WTC11 (cell line): ENCODE measurements at regions not wholly inside any gene's neighbourhood (a gene's known extent, or its start where the extent isn't known, plus 50 kb on each side); places are given as distances from the start of the nearest gene placed in this dataset.

Source experiments
- CREB1 ChIP-seq: sonication (generic); formaldehyde crosslinking; IDR thresholded peaks from 2 replicates; pipeline ENCODE4 v1.8.0; 2023; ENCODE audit warnings: mild to moderate bottlenecking, missing genetic modification reagents
- MXD4 ChIP-seq: fragments of 250-450 bp; sonication (Bioruptor Pico); IDR thresholded peaks from 2 replicates; pipeline ENCODE4 v1.8.0; 2021; ENCODE audit warnings: mild to moderate bottlenecking, moderate library complexity, borderline replicate concordance
- NFATC4 ChIP-seq: fragments of 250-450 bp; sonication (Bioruptor Pico); IDR thresholded peaks from 2 replicates; pipeline ENCODE4 v1.9.0; 2021; ENCODE audit warnings: mild to moderate bottlenecking
- NR1H2 ChIP-seq: sonication (generic); formaldehyde crosslinking; IDR thresholded peaks from 2 replicates; pipeline ENCODE4 v1.9.0; 2021; ENCODE audit warnings: mild to moderate bottlenecking, moderate library complexity, missing genetic modification reagents
- NR3C1 ChIP-seq: sonication (generic); formaldehyde crosslinking; conservative IDR thresholded peaks from 2 replicates; pipeline ENCODE4 v1.8.1; 2023; ENCODE audit warnings: low read depth, mild to moderate bottlenecking, missing genetic modification reagents
- ZNF219 ChIP-seq: sonication (generic); formaldehyde crosslinking; IDR thresholded peaks from 2 replicates; pipeline ENCODE4 v1.8.0; 2023; ENCODE audit warnings: missing genetic modification reagents, mild to moderate bottlenecking, borderline replicate concordance
- ZNF416 ChIP-seq: fragments of 250-450 bp; sonication (Bioruptor Pico); IDR thresholded peaks from 2 replicates; pipeline ENCODE4 v1.9.0; 2021; ENCODE audit warnings: mild to moderate bottlenecking, inconsistent platforms
- TF ChIP-seq, protein P1 (sequence below): sonication (generic); formaldehyde crosslinking; IDR thresholded peaks from 2 replicates; pipeline ENCODE4 v1.8.1; 2022; ENCODE audit warnings: low read depth, missing genetic modification reagents, borderline replicate concordance
- TF ChIP-seq, protein P2 (sequence below): fragments of 200-600 bp; IDR thresholded peaks from 2 replicates; pipeline ENCODE4 v1.8.0; 2022; ENCODE audit warnings: antibody characterized with exemption
- TF ChIP-seq, protein P3 (sequence below): sonication (generic); formaldehyde crosslinking; IDR thresholded peaks from 2 replicates; pipeline ENCODE4 v1.8.1; 2023; ENCODE audit warnings: mild to moderate bottlenecking, missing genetic modification reagents, moderate library complexity
- TF ChIP-seq, protein P4 (sequence below): sonication (generic); formaldehyde crosslinking; IDR thresholded peaks from 2 replicates; pipeline ENCODE4 v1.8.1; 2023; ENCODE audit warnings: mild to moderate bottlenecking, missing genetic modification reagents, moderate library complexity
- TF ChIP-seq, protein P5 (sequence below): sonication (generic); formaldehyde crosslinking; conservative IDR thresholded peaks from 2 replicates; pipeline ENCODE4 v1.8.1; 2022; ENCODE audit warnings: mild to moderate bottlenecking, missing genetic modification reagents
- TF ChIP-seq, protein P6 (sequence below): sonication (generic); formaldehyde crosslinking; IDR thresholded peaks from 2 replicates; pipeline ENCODE4 v1.8.1; 2023; ENCODE audit warnings: mild to moderate bottlenecking, moderate library complexity, missing genetic modification reagents
- TF ChIP-seq, protein P7 (sequence below): sonication (generic); formaldehyde crosslinking; IDR thresholded peaks from 2 replicates; pipeline ENCODE4 v1.8.1; 2023; ENCODE audit warnings: mild to moderate bottlenecking, missing genetic modification reagents, borderline replicate concordance

DNA sequence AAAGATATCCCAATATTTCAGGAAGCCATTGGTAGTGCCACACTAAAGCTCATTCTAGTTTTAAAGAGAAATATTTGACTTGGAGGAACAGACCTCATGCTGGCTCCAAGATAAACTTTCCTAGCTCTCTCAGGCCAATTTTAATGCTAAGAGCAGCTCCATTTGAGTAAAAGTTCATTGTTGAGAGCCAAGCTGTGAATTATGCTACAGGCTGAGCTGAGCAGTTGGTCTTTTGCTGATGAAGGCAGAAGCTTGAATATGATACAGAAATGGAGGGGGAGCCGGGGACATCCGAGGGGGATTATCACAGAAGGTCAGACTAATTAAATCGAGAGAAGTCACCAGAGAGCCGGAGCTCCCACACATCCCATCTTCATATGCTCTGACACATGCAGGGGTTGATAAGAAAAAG, 175.7 kb upstream of the AUTS2 start:
- TF ChIP-seq, protein P1, sequence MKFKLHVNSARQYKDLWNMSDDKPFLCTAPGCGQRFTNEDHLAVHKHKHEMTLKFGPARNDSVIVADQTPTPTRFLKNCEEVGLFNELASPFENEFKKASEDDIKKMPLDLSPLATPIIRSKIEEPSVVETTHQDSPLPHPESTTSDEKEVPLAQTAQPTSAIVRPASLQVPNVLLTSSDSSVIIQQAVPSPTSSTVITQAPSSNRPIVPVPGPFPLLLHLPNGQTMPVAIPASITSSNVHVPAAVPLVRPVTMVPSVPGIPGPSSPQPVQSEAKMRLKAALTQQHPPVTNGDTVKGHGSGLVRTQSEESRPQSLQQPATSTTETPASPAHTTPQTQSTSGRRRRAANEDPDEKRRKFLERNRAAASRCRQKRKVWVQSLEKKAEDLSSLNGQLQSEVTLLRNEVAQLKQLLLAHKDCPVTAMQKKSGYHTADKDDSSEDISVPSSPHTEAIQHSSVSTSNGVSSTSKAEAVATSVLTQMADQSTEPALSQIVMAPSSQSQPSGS (CRISPR knock-in tag) = no peak
- TF ChIP-seq ZNF416 (CRISPR knock-in tag) = no peak
- TF ChIP-seq, protein P2, sequence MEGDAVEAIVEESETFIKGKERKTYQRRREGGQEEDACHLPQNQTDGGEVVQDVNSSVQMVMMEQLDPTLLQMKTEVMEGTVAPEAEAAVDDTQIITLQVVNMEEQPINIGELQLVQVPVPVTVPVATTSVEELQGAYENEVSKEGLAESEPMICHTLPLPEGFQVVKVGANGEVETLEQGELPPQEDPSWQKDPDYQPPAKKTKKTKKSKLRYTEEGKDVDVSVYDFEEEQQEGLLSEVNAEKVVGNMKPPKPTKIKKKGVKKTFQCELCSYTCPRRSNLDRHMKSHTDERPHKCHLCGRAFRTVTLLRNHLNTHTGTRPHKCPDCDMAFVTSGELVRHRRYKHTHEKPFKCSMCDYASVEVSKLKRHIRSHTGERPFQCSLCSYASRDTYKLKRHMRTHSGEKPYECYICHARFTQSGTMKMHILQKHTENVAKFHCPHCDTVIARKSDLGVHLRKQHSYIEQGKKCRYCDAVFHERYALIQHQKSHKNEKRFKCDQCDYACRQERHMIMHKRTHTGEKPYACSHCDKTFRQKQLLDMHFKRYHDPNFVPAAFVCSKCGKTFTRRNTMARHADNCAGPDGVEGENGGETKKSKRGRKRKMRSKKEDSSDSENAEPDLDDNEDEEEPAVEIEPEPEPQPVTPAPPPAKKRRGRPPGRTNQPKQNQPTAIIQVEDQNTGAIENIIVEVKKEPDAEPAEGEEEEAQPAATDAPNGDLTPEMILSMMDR = no peak
- no peak for TF ChIP-seq NR1H2 (CRISPR knock-in tag)
- TF ChIP-seq, protein P3, sequence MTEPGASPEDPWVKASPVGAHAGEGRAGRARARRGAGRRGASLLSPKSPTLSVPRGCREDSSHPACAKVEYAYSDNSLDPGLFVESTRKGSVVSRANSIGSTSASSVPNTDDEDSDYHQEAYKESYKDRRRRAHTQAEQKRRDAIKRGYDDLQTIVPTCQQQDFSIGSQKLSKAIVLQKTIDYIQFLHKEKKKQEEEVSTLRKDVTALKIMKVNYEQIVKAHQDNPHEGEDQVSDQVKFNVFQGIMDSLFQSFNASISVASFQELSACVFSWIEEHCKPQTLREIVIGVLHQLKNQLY = no peak
- TF ChIP-seq CREB1 (CRISPR knock-in tag) = no peak
- TF ChIP-seq MXD4 (CRISPR knock-in tag) = no peak
- TF ChIP-seq, protein P4, sequence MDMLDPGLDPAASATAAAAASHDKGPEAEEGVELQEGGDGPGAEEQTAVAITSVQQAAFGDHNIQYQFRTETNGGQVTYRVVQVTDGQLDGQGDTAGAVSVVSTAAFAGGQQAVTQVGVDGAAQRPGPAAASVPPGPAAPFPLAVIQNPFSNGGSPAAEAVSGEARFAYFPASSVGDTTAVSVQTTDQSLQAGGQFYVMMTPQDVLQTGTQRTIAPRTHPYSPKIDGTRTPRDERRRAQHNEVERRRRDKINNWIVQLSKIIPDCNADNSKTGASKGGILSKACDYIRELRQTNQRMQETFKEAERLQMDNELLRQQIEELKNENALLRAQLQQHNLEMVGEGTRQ (CRISPR knock-in tag) = no peak
- no peak for TF ChIP-seq ZNF219 (CRISPR knock-in tag)
- TF ChIP-seq, protein P5, sequence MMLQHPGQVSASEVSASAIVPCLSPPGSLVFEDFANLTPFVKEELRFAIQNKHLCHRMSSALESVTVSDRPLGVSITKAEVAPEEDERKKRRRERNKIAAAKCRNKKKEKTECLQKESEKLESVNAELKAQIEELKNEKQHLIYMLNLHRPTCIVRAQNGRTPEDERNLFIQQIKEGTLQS (CRISPR knock-in tag) = no peak
- no peak for TF ChIP-seq NR3C1 (CRISPR knock-in tag)
- no peak for TF ChIP-seq NFATC4 (CRISPR knock-in tag)
- TF ChIP-seq, protein P6, sequence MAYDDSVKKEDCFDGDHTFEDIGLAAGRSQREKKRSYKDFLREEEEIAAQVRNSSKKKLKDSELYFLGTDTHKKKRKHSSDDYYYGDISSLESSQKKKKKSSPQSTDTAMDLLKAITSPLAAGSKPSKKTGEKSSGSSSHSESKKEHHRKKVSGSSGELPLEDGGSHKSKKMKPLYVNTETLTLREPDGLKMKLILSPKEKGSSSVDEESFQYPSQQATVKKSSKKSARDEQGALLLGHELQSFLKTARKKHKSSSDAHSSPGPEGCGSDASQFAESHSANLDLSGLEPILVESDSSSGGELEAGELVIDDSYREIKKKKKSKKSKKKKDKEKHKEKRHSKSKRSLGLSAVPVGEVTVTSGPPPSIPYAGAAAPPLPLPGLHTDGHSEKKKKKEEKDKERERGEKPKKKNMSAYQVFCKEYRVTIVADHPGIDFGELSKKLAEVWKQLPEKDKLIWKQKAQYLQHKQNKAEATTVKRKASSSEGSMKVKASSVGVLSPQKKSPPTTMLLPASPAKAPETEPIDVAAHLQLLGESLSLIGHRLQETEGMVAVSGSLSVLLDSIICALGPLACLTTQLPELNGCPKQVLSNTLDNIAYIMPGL = no peak
- TF ChIP-seq, protein P7, sequence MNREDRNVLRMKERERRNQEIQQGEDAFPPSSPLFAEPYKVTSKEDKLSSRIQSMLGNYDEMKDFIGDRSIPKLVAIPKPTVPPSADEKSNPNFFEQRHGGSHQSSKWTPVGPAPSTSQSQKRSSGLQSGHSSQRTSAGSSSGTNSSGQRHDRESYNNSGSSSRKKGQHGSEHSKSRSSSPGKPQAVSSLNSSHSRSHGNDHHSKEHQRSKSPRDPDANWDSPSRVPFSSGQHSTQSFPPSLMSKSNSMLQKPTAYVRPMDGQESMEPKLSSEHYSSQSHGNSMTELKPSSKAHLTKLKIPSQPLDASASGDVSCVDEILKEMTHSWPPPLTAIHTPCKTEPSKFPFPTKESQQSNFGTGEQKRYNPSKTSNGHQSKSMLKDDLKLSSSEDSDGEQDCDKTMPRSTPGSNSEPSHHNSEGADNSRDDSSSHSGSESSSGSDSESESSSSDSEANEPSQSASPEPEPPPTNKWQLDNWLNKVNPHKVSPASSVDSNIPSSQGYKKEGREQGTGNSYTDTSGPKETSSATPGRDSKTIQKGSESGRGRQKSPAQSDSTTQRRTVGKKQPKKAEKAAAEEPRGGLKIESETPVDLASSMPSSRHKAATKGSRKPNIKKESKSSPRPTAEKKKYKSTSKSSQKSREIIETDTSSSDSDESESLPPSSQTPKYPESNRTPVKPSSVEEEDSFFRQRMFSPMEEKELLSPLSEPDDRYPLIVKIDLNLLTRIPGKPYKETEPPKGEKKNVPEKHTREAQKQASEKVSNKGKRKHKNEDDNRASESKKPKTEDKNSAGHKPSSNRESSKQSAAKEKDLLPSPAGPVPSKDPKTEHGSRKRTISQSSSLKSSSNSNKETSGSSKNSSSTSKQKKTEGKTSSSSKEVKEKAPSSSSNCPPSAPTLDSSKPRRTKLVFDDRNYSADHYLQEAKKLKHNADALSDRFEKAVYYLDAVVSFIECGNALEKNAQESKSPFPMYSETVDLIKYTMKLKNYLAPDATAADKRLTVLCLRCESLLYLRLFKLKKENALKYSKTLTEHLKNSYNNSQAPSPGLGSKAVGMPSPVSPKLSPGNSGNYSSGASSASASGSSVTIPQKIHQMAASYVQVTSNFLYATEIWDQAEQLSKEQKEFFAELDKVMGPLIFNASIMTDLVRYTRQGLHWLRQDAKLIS (CRISPR knock-in tag) = no peak
